A673 (cell line): ENCODE measurements at regions not wholly inside any gene's neighbourhood (a gene's known extent, or its start where the extent isn't known, plus 50 kb on each side); places are given as distances from the start of the nearest gene placed in this dataset.
"Not testable (repeated sequence)": the region's sequence is repeated elsewhere in the genome, so short reads cannot be mapped to it uniquely, and the experiment has no call there.

Source experiments
- EZH2 ChIP-seq: fragments of 200-600 bp; sonication (generic); IDR thresholded peaks from 2 replicates; pipeline ENCODE4 v1.6.1; 2017; ENCODE audit warnings: borderline replicate concordance, low read depth, mild to moderate bottlenecking, mixed read lengths, antibody characterized with exemption, low read length; ENCODE audit not compliant: poor library complexity, severe bottlenecking
- TF ChIP-seq, protein P1 (sequence below): fragments of 300-800, 200-600 bp; sonication (generic); conservative IDR thresholded peaks from 2 replicates; pipeline ENCODE4 v1.5.1; 2017; ENCODE audit warnings: low read depth, mild to moderate bottlenecking, antibody characterized with exemption, low read length, moderate library complexity, mixed read lengths

GRCh38 chr6:134569996-134570395 is 252.1 kb upstream of the SGK1 start:
- not testable (repeated sequence) for TF ChIP-seq EZH2
- TF ChIP-seq, protein P1, sequence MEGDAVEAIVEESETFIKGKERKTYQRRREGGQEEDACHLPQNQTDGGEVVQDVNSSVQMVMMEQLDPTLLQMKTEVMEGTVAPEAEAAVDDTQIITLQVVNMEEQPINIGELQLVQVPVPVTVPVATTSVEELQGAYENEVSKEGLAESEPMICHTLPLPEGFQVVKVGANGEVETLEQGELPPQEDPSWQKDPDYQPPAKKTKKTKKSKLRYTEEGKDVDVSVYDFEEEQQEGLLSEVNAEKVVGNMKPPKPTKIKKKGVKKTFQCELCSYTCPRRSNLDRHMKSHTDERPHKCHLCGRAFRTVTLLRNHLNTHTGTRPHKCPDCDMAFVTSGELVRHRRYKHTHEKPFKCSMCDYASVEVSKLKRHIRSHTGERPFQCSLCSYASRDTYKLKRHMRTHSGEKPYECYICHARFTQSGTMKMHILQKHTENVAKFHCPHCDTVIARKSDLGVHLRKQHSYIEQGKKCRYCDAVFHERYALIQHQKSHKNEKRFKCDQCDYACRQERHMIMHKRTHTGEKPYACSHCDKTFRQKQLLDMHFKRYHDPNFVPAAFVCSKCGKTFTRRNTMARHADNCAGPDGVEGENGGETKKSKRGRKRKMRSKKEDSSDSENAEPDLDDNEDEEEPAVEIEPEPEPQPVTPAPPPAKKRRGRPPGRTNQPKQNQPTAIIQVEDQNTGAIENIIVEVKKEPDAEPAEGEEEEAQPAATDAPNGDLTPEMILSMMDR: not testable (repeated sequence)
